GM19193 (cell line): ENCODE measurements at regions not wholly inside any gene's neighbourhood (a gene's known extent, or its start where the extent isn't known, plus 50 kb on each side); places are given as distances from the start of the nearest gene placed in this dataset.

Source experiments
- POLR2A ChIP-seq: IDR thresholded peaks from 4 replicates; pipeline ENCODE4 v1.6.1; 2011; ENCODE audit not compliant: insufficient read depth, insufficient read length; ENCODE audit errors: extremely low read depth

DNA sequence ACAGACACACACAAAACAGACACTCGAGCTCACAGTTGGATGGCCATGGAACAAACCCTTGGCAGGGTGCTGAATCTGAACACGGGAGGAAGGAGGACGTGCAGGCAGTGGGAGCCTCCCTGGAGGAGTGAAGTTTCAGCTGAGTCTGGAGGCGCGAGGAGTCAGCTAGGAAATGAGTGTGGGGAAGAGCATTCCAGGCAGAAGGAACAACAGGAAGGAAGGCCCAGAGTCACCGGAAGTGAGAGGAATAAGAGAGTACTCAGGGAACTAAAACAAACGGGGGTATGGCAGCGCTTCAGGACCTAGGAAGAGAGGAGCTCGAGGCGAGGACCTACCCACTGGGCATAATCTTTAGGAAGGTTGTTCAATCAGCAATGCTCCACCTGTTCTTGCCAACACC lies 137.3 kb downstream of the SYF2 start:
- no peak for TF ChIP-seq POLR2A

DNA sequence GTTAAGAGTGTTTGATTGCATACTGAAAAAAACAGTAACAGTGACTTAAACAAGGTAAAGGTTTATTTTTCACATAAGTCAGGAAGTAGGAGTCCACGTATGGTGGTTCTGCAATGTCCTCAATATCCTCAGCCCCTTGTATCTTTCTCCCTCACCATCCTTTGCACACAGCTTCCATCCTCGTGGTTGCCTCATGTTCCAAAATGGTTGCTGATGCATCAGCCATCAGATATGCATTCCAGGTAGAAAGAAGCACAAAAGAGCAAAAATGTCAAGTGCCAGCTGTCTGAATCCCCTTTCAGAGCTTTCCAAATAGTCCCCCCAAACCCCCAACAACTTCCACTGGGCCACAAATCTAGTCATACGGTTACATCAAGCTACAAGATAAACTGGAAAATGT lies 138.1 kb downstream of the SYF2 start:
- TF ChIP-seq POLR2A = no peak

DNA sequence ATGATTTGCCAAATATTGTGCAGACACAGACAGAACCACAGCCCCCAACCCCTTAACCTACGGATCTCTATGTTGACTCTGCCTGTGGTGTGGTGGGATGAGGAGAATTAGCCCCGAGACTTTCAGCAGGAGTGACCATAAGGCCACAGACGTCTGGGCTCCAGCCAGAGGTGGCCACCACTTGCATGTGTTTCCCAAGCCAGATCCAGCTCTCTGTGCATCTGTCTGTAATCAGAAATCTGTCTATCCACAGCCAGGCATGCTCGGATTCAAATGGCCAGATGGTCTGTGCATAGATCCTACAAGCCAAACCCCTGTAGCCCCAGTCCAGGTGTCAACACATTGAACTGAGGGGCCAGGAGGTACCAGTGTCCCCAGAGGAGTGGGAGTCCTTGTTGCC lies 140.6 kb downstream of the SYF2 start:
- TF ChIP-seq POLR2A = no peak

DNA sequence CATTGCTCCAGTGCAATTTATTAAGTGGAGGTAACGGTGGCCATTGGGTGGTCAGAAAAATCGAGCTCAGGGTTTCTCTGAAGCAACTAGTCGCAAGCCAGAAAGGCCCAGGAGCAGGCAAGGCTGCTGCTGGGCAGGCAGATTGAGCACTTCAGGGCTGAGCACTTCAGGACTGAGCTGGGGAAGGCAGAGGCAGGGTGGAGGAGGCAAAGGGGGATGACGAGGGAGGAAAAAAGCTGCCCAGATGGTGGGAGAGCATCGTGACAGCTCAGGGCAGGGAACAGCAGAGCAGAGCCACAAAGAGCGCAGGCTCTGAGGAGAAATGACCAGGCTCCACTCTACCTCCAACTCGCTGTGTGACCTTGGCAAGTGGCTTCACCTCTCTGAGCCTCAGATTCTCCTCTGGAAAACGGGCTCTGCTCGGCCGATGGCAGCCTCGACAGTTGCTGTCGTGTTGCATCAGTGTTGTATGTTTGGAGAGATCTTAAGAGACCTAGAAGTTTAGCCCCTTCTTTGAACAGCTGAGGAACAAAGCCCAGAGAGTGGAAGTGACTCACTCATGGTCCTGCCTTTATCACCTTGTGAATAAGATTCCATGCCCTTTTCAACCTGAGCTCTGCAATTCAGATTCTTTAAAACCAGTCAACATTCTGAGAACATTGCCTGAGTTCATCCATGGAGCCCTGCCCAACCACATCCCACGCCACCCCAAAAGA lies 141.4 kb downstream of the SYF2 start:
- no peak for TF ChIP-seq POLR2A

DNA sequence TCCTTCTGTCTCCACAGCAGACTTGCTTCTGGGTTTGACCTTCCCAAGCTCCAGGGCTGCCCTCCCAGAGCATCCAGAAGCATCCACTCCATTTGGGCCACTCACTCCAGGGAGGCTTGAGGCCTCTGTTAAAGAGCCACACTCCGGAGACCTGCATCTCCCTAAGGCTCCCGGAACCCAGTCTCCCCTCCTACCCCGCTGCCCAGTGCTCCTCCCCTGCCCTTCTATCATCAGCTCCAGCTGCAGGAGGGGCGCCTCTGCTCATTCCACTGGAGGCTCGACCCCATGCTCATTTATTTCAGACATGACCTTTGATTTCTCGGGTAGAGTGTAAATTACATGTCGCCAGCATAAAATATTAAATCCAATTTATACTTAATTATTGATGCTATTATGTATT lies 142.5 kb downstream of the SYF2 start:
- no peak for TF ChIP-seq POLR2A

DNA sequence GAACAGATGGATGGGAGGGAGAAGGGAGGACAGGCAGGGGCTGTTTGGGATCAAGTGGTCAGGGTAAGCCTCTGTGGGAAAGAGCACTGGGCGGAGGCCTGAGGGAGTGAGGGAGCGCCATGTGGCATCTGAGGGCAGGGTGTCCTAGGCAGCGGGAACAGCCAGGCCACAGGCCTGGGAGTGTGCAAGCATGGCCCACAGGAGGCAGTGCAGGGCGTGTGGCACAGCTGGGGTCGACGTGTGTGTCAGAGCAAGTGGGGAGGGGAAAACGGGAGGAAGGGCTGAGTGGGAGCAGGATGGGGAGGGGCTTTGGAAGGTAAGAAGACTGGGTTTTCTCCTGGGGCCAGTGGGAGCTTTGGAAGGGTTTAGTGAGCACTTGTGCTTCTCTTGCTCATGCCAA lies 143.4 kb downstream of the SYF2 start:
- TF ChIP-seq POLR2A = no peak

DNA sequence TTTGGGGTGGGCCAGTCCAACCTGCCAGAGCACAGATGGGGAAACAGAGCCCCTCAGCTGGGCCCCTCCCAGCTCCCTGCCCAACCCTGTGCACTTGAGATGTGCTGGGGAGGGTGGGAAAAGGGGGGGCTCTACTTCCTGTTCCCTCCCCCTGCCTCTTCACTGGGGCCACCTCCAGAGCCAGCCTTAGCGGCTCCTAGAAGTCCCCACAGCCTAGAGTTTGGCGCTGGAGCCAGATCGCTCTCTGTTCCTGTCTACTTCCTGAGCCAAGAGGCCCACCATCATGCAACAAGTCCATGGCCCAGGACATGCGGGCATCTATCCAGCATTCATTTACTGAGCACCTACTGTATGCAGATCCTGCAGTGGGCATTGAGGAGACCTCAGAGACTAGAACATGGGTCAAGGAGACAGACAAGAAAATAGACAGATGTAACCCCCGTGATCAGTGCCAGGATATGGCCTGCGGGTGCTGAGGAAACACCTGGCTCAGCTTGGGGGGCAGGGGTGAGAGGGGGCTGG lies 144.1 kb downstream of the SYF2 start:
- no peak for TF ChIP-seq POLR2A

DNA sequence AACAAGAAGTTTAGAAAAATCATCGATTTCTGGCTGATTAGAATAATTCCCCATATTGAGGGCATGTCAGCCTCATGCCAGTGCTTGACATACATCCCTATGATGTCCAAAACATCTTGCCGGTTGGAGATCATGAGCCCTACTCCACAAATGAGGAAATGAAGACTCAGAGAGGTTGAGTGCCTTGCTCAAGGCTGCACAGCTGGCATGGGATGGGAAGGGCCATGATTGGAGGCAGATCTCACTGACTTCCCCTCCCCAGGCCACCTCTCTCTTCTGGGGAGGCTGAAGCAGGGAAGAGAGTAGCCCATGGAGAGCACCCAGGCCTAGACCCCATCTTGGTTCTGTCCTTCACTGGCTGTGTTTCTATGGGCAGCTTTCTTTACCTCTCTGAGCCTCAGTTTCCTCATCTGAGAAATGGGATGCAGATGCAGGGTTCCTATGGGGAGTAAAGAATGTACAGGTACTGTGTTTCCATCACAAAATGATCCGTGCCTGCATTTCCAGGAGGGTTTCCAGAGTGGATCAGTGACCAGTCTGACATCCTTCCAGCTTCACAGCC lies 145.7 kb downstream of the SYF2 start:
- no peak for TF ChIP-seq POLR2A

DNA sequence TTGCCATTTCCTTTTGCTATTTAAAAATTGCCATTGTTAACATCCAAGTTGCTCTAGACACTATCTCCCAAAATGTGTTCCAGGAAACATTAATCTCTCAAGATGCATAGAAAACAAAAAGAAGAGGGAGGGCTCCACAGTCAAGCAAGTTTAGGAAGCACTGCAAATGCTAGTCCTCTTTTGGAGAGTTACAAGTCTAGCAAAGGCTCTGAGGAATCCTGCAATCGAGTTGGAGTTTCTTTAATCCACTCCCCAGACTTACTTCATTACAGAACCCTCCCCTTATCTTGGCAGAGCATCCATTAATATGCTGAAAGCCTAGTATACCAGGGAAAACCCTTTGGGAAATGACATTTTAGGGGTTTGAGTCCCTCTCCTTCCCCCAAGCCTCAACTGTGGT lies 147.9 kb downstream of the SYF2 start:
- no peak for TF ChIP-seq POLR2A

DNA sequence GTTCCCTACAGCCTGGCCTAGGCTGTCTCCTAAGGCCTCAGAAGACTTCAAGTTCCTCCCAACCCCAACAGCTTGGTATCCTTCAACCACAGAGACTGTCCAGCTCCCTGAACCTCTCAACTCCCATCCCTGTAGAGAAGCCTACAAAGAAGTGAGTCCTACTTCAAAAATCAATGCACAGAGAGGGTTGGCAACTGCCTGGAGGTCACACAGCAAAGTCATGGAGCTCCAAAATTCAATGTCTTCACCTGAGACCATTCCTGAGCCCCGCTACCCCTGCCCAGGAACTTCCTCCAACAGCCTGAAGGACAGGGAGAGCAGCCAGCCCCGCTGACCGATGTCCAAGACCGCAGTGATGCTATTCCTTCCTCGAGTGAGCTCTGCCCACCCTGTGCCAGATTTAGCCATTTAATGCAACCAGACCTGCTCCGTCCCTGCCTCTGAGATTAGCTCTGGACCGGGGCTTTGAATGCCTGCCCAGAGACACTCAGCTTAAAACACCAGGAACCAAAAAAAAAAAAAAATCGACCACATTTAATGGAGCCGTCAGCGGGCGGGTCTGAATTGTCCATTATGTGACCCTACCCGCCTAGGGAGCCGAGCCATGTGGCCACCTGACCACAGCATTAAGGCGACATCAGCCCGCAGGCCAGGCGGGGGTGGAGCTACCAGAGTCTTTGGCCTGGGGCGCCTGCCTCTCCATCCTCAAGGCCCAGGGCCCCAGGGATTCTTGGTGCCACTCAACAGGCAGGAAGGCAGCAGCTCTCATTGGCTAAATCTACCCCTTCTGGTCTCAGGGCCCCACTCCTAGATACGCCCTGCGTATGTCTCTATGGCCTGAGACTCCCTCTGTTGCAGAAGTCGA lies 148.6 kb downstream of the SYF2 start:
- TF ChIP-seq POLR2A = no peak

DNA sequence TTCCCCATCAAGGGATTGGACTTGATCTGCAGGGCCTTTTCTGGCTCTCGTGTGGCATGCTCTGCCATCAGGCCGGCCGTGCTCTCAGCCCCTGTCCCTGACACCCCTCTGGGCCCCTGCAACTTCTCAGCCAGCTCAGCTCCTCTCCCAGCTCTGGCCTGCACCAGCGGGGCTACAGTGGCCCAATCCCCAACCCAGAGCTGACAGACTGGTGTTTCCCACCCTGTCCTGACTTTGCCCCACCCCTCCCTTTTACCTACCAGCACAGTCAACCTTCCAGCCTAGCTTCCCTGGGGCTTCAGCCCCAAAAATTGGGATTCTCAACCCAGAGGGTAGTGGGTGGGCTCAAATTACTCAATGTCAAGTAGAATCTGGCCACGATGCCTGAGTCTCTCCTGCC lies 149.3 kb downstream of the SYF2 start:
- TF ChIP-seq POLR2A = no peak

DNA sequence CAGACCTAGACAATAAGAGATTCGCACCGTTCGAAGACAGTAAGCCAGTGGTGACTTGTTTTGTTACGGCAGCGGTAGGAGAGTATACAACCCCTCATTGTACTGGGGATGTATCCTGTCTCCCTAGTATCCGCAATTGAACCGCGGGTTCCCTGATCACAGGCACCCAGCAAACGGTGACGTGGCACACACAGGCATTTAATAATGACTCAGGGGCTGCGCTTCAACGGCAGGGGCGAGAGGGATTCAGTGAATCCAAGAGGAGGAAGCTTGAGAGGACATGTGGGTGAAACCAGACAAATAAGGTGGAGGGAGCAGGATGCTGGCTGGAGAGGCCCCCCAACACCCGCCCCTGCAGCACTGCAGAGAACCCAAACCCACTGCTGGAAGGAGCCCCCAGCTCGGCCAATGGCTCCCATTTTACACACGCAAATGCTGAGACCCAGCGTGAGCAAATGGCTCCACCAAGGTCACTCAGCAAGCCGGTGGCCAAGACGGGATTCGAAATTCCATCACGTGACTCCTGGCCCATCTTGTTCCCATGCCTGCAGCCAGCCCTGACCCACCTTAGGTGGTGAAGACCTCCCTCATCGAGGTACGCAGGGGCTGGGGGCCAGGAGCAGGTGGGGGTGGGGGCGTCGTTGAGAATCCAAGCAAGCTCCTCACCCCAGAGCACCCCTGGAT lies 149.9 kb downstream of the SYF2 start:
- no peak for TF ChIP-seq POLR2A

DNA sequence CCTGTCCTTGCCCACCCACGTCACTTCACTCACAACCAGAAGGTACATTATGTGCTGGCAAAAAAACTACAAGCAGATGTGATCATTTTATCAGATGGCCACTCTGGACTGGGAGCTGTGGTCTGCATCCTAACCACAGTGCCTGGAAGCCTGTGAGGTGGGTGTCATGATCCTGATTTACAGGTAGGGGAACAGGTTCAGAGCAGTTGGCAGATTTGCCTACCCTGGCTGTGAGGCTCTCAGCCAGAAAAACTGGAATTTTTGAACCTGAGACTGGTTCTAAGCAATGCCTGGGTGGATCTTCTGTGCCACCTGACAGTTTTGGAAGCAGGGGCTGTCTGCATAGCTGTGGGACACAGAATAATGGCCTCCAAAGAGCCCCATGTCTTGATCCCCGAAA lies 150.8 kb downstream of the SYF2 start:
- no peak for TF ChIP-seq POLR2A

DNA sequence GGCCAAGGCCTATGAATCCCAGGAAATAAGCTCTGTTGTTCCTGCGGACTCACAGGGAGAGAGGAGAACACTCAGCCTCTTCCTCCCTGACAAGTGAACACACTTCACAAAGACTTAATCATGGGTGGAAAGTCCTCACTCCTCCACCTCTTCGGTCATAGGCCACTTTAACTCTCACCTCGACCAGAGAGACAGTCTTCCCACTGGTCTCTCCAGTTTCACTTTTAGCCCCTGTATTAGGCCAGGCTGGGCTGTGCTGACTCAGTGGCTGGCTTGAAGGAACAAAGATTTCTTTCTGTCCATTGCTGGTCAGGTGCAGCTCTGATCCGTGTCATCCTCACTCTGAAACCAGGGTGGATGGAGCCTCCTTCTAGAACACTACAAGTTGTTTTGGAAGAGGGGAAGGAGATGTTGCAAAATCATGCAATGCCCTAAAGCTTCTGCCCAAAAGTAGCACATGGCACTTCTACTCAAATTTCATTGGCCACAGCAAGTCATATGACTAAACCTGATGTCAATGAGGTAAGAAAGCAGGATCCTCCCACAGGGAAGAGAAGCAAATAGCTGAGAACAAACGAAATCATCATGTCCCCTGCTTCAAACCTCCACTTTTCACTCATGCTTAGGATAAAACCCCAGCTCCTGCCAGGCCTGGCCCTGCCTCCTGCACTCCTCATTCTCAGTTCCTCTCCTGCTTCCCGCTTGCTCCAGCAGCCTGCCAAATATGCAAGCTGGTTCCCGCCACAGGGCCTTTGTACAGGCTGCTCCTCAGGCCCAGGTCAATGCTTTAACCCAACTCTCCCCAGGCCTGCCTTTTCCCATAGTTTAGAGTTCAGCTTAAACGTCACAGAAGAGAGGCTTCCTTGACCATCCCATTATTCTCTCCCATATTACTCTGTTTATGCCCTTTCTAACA lies 150.5 kb upstream of the RUNX3 start:
- TF ChIP-seq POLR2A = no peak

DNA sequence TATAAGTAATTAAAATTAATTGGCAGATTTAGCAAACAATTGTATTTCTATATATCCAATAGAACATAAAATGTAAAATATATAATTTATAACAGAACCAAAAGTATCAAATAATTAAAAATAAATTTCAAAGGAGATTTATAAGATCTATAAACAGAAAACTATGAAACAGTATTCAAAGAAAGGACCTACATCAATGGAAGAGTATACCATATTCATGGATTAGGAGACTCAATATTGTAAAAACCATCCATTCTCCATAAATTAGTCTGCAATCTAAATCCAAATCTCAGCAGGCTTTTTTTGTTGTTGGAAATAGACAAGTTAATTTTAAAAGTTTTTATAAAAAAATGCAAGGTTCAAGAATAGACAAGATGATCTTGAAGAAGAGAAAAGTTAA lies 149.0 kb upstream of the RUNX3 start:
- TF ChIP-seq POLR2A = no peak
